Sigmoid colon (tissue), 4 donors: ENCODE measurements at regions not wholly inside any gene's neighbourhood (a gene's known extent, or its start where the extent isn't known, plus 50 kb on each side); places are given as distances from the start of the nearest gene placed in this dataset.

ENCODE experiments used
- EP300 ChIP-seq, 4 donors: sonication (generic); formaldehyde crosslinking; IDR thresholded peaks; one replicate each; pipeline ENCODE4 v1.6.1; 2017; ENCODE audit warnings: antibody characterized with exemption in 4 of 4
- POLR2A ChIP-seq, 2 donors: fragments of 450-650 bp; IDR thresholded peaks; one replicate each; pipeline ENCODE4 v1.6.1; 2016; ENCODE audit warnings: antibody characterized with exemption in 2 of 2, mild to moderate bottlenecking in 2 of 2, moderate library complexity in 2 of 2
- TF ChIP-seq, protein P1 (sequence below), 4 experiments: fragments of 450-650 bp in 3 of 4; fragments of 200-600 bp in 1 of 4; IDR thresholded peaks; one replicate each; pipeline ENCODE4 v1.5.1; 2016 to 2019; ENCODE audit warnings: antibody characterized with exemption in 4 of 4, mild to moderate bottlenecking in 3 of 4, moderate library complexity in 2 of 4

DNA sequence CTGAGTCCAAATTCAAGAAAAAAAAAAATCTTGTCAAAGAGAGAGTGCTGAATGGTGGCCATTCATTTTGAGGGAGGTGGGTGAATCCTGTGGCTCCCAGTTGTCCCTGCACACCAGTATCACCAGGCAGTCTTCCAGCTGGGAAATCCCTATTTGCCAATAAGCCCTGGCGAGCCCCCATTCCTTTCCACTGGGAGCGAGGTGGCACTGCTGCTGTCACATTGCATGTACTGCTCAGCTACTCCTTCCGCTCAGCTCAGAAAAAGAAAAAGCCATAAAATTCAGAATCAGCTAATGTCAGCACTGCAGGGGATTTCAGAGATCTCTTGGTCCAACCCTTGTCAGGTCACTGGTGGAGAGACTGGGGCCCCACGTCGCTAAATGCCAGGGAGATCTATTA lies 298.5 kb downstream of the OMA1 start:
- TF ChIP-seq, protein P1, sequence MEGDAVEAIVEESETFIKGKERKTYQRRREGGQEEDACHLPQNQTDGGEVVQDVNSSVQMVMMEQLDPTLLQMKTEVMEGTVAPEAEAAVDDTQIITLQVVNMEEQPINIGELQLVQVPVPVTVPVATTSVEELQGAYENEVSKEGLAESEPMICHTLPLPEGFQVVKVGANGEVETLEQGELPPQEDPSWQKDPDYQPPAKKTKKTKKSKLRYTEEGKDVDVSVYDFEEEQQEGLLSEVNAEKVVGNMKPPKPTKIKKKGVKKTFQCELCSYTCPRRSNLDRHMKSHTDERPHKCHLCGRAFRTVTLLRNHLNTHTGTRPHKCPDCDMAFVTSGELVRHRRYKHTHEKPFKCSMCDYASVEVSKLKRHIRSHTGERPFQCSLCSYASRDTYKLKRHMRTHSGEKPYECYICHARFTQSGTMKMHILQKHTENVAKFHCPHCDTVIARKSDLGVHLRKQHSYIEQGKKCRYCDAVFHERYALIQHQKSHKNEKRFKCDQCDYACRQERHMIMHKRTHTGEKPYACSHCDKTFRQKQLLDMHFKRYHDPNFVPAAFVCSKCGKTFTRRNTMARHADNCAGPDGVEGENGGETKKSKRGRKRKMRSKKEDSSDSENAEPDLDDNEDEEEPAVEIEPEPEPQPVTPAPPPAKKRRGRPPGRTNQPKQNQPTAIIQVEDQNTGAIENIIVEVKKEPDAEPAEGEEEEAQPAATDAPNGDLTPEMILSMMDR (IDR thresholded peaks at IDR 0.05) = no peak
- TF ChIP-seq POLR2A (IDR thresholded peaks at IDR 0.05) (no peak), EP300 (IDR thresholded peaks at IDR 0.05) (no peak)
